SK-N-MC (cell line): ENCODE measurements at regions not wholly inside any gene's neighbourhood (a gene's known extent, or its start where the extent isn't known, plus 50 kb on each side); places are given as distances from the start of the nearest gene placed in this dataset.

ENCODE experiments used
- EZH2 ChIP-seq: fragments of 200-600 bp; sonication (generic); IDR thresholded peaks from one replicate; pipeline ENCODE4 v1.6.1; 2017; ENCODE audit warnings: antibody characterized with exemption
- FOXP2 ChIP-seq: optimal IDR thresholded peaks from 2 replicates; pipeline ENCODE3; 2011; ENCODE audit warnings: mild to moderate bottlenecking, moderate library complexity; ENCODE audit not compliant: insufficient read depth; ENCODE audit errors: extremely low read length, control extremely low read depth
- POLR2AphosphoS5 ChIP-seq: IDR thresholded peaks from 2 replicates; pipeline ENCODE4 v1.6.1; 2012; ENCODE audit warnings: mild to moderate bottlenecking, low read depth, low read length, borderline replicate concordance

- TF ChIP-seq POLR2AphosphoS5 (no peak), EZH2 (no peak), FOXP2 (no peak)
These were observed 92.6 kb upstream of the CASZ1 start for GRCh38 chr1:10888791-10889649.
